ENCODE measurements at regions not wholly inside any gene's neighbourhood (a gene's known extent, or its start where the extent isn't known, plus 50 kb on each side); places are given as distances from the start of the nearest gene placed in this dataset.

DNA sequence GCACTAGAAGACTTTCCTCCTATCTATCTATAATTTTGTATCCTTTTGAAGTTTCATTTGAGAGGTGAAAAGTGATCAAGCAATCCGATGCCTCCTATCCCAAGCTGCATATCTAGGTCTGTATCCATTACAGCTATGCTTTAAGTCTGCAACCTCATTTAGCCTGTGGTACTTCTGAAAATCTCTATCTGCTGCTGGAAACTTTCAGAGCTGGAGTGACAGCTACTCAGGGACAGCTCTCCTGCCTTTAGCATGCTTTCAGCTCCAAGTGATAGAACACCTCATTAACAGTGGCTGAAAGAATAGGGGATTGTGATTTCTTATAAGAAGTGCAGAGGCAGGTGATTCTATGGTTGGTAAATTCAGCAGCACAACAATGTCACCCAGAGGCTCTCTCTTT is 1153.5 kb downstream of the AACS start:
- Histone ChIP-seq H4K5ac (ENCODE audit: insufficient read length, low read depth, low read length) (no peak overlapping the region), H4K91ac (ENCODE audit: insufficient read length, low read depth, low read length) (no peak overlapping the region), H3T11ph (ENCODE audit: low read length) (no peak overlapping the region), H3K18ac (ENCODE audit: insufficient read length, low read depth, low read length) (no peak overlapping the region), H3K23me2 (ENCODE audit: insufficient read length, low read depth, low read length, poor library complexity, severe bottlenecking) (no peaks in the 10 kb centered on the region), H3K27ac (ENCODE audit: insufficient read length, low read depth, low read length) (no peak overlapping the region), H3K23ac (ENCODE audit: insufficient read length, low read depth, low read length) (no peak overlapping the region), H3K4ac (ENCODE audit: low read depth, low read length) (no peak overlapping the region), H2BK12ac (ENCODE audit: insufficient read length, low read depth, low read length) (no peak overlapping the region), H3K9me3 (ENCODE audit: control insufficient read depth, low read depth, low read length) (no peaks in the 10 kb centered on the region), H3K56ac (ENCODE audit: insufficient read length, low read depth, low read length) (no peak overlapping the region), H2BK15ac (ENCODE audit: low read depth, low read length) (no peak overlapping the region), H3K14ac (ENCODE audit: insufficient read depth, low read length) (no peak overlapping the region), H3K79me1 (ENCODE audit: insufficient read depth, low read depth, low read length, poor library complexity, severe bottlenecking) (no peaks in the 10 kb centered on the region), H3K27me3 (ENCODE audit: insufficient read depth, low read length) (no peaks in the 10 kb centered on the region), H4K8ac (replicated peaks; ENCODE audit: insufficient read length, low read depth, low read length) (no peak overlapping the region), H3K4me1 (ENCODE audit: insufficient read depth, low read length) (peaks cover 8% of the 10 kb centered on the region; the same call in 1 of the 2 replicates), H4K20me1 (ENCODE audit: control insufficient read depth, insufficient read depth, insufficient read length) (no peaks in the 10 kb centered on the region), H2AFZ (ENCODE audit: low read length) (no peak overlapping the region), H2BK20ac (ENCODE audit: low read depth, low read length, poor library complexity, severe bottlenecking) (no peak overlapping the region), H2BK120ac (ENCODE audit: low read depth, low read length, poor library complexity, severe bottlenecking) (no peak overlapping the region), H3K79me2 (ENCODE audit: insufficient read depth, low read length) (no peaks in the 10 kb centered on the region), H3K9ac (ENCODE audit: extremely low read depth, insufficient read length, low read length) (no peak overlapping the region), H3K4me2 (ENCODE audit: insufficient read depth, insufficient read length, low read length) (no peak overlapping the region), H2BK5ac (ENCODE audit: insufficient read length, low read length) (no peak overlapping the region), H2AK5ac (ENCODE audit: insufficient read length, low read length) (no peak overlapping the region)
- H3K36me3 Mint-ChIP-seq (ENCODE audit: insufficient read depth in 1 of 3, low read depth in 3 of 3): no peaks in the 10 kb centered on the region
- H3K4me3 Mint-ChIP-seq: no peak overlapping the region
- H3K9me3 Mint-ChIP-seq: no peaks in the 10 kb centered on the region
- no peak overlapping the region for H3K27ac Mint-ChIP-seq
- H3K27me3 Mint-ChIP-seq (ENCODE audit: low read depth): no peaks in the 10 kb centered on the region
- WGBS (ENCODE audit: extremely low coverage, insufficient read length, low lambda C conversion rate): no CpG with 5 or more reads among the region's 1 CpG
- TF ChIP-seq, protein P1, sequence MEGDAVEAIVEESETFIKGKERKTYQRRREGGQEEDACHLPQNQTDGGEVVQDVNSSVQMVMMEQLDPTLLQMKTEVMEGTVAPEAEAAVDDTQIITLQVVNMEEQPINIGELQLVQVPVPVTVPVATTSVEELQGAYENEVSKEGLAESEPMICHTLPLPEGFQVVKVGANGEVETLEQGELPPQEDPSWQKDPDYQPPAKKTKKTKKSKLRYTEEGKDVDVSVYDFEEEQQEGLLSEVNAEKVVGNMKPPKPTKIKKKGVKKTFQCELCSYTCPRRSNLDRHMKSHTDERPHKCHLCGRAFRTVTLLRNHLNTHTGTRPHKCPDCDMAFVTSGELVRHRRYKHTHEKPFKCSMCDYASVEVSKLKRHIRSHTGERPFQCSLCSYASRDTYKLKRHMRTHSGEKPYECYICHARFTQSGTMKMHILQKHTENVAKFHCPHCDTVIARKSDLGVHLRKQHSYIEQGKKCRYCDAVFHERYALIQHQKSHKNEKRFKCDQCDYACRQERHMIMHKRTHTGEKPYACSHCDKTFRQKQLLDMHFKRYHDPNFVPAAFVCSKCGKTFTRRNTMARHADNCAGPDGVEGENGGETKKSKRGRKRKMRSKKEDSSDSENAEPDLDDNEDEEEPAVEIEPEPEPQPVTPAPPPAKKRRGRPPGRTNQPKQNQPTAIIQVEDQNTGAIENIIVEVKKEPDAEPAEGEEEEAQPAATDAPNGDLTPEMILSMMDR (conservative IDR thresholded peaks at IDR 0.05): no peak
- H3K4me1 Mint-ChIP-seq: peaks cover 25 to 28% of the 10 kb centered on the region in 2 experiments
- no peak for DNase-seq

Data from H9 (cell line).